ENCODE measurements at regions not wholly inside any gene's neighbourhood (a gene's known extent, or its start where the extent isn't known, plus 50 kb on each side); places are given as distances from the start of the nearest gene placed in this dataset.

DNA sequence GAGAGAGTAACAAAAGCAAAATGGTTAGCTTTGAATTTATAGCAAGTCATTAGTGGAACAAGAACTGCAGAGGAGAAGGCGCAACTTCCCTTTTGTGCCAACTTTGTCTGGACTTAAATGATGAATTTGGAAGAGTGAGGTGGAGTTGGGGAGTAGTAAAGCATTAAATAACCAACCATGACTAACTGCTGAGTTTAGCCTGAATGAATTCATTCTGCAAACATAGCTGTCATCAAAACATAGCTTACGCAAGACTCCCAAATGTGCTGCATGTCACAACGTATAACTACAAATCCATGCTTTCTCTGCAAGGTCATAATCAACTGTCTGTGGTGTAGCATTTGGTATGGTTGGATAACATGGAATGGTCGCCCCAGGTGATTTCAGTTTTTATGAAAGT is 75.9 kb upstream of the RPL34 start:
- Histone ChIP-seq H3K9me3 (ENCODE audit: control insufficient read depth, low read length) (no peaks in the 10 kb centered on the region), H3K36me3 (ENCODE audit: control insufficient read depth, insufficient read depth, low read length) (no peaks in the 10 kb centered on the region), H3K4me3 (ENCODE audit: low read depth, low read length) (no peak overlapping the region), H3K27ac (no peak overlapping the region), H3K9ac (no peak overlapping the region), H3K27me3 (ENCODE audit: control insufficient read depth, insufficient read depth, low read length) (no peaks in the 10 kb centered on the region), H3K4me1 (no peaks in the 10 kb centered on the region), H2AFZ (no peak overlapping the region), H3K79me2 (no peaks in the 10 kb centered on the region), H3K4me2 (ENCODE audit: low read length) (no peak overlapping the region)
- TF ChIP-seq, protein P1, sequence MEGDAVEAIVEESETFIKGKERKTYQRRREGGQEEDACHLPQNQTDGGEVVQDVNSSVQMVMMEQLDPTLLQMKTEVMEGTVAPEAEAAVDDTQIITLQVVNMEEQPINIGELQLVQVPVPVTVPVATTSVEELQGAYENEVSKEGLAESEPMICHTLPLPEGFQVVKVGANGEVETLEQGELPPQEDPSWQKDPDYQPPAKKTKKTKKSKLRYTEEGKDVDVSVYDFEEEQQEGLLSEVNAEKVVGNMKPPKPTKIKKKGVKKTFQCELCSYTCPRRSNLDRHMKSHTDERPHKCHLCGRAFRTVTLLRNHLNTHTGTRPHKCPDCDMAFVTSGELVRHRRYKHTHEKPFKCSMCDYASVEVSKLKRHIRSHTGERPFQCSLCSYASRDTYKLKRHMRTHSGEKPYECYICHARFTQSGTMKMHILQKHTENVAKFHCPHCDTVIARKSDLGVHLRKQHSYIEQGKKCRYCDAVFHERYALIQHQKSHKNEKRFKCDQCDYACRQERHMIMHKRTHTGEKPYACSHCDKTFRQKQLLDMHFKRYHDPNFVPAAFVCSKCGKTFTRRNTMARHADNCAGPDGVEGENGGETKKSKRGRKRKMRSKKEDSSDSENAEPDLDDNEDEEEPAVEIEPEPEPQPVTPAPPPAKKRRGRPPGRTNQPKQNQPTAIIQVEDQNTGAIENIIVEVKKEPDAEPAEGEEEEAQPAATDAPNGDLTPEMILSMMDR (IDR thresholded peaks at IDR 0.05): no peak

DNA sequence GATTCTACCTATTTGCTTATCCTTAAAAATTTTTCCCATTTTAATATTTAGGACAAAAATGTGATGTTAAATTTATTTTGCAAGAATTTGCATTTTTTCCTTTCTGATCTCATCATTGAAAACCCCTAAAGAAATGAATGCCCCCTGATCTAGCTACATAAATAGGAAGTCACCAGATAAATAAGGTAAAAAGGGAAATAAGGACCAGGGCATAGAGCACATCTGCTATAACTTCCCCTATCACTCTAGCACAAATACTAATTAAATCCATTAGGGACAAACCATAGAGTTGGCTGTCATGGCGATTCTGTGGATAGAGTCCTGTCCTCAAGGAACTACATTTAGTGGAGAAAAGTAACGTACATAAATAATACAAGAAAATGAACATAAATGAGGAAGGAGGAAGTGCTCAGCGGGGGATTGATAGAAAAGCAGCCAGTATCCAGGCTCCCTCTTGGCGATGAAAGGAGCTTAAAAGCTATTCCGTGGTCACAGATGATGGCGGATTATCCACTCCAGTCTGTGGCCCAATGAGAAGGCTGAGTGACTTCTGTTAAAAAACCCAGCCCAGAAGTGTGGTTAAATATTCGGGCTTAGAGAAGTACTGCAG is 76.9 kb upstream of the RPL34 start:
- Histone ChIP-seq H3K4me3 (ENCODE audit: low read depth, low read length) (no peak overlapping the region), H3K27me3 (ENCODE audit: control insufficient read depth, insufficient read depth, low read length) (no peaks in the 10 kb centered on the region), H3K27ac (no peak overlapping the region), H3K36me3 (ENCODE audit: control insufficient read depth, insufficient read depth, low read length) (no peaks in the 10 kb centered on the region), H3K79me2 (no peaks in the 10 kb centered on the region), H3K9me3 (ENCODE audit: control insufficient read depth, low read length) (no peaks in the 10 kb centered on the region), H3K4me1 (no peaks in the 10 kb centered on the region), H3K9ac (no peak overlapping the region), H3K4me2 (ENCODE audit: low read length) (no peak overlapping the region), H2AFZ (no peak overlapping the region)
- TF ChIP-seq, protein P1 (IDR thresholded peaks at IDR 0.05): no peak

DNA sequence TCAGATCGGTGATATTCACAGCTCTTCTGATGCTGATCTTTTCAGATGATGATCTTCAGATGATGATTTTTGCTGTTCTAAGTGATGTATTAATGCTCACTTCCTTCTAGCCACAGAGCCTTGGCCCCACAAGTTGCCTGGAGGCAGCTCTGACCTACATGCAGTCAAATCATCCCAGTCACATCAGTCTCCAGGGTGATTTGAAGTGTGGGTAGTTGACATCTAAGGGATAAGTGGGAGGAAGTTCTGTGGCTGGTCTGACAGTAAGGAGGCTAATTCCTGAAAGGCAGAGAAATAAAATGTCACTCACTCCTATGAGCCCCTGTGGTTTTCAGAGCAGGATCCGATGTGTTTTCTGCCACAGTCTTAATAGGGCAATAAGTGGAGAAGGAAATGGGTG is 79.8 kb upstream of the RPL34 start:
- H3K36me3 ChIP-seq (ENCODE audit: control insufficient read depth, insufficient read depth, low read length): no peaks in the 10 kb centered on the region
- H3K4me1 ChIP-seq: no peaks in the 10 kb centered on the region
- H3K9me3 ChIP-seq (ENCODE audit: control insufficient read depth, low read length): no peaks in the 10 kb centered on the region
- no peaks in the 10 kb centered on the region for H3K79me2 ChIP-seq
- no peak overlapping the region for H3K4me3 ChIP-seq (ENCODE audit: low read depth, low read length)
- H2AFZ ChIP-seq: no peak overlapping the region
- no peak overlapping the region for H3K9ac ChIP-seq
- TF ChIP-seq, protein P1 (IDR thresholded peaks at IDR 0.05): no peak
- H3K4me2 ChIP-seq (ENCODE audit: low read length): no peak overlapping the region
- H3K27me3 ChIP-seq (ENCODE audit: control insufficient read depth, insufficient read depth, low read length): no peaks in the 10 kb centered on the region
- H3K27ac ChIP-seq: no peak overlapping the region

DNA sequence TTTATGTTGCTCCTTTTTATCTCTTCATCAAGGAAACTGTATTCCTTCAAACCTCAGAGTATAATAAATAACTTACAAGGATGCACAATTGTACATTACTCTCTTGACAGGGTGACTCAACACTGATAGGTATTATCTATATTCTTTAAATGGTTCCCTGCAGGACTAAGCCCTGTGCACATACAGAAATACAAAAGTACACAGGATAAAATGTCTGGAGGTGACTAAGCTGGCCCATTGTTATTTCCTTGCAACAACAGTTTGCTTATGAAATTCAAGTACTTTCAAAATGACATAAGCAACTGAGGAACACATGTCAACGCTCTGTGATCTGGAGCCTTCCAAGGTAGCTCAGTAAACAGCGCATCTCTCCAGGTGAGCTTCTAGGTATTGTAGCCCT is 83.8 kb upstream of the RPL34 start:
- Histone ChIP-seq H3K4me1 (no peaks in the 10 kb centered on the region), H3K27ac (no peak overlapping the region), H3K9me3 (ENCODE audit: control insufficient read depth, low read length) (no peaks in the 10 kb centered on the region), H3K36me3 (ENCODE audit: control insufficient read depth, insufficient read depth, low read length) (no peaks in the 10 kb centered on the region), H2AFZ (no peak overlapping the region), H3K79me2 (no peaks in the 10 kb centered on the region), H3K27me3 (ENCODE audit: control insufficient read depth, insufficient read depth, low read length) (no peaks in the 10 kb centered on the region), H3K4me3 (ENCODE audit: low read depth, low read length) (no peak overlapping the region), H3K9ac (no peak overlapping the region), H3K4me2 (ENCODE audit: low read length) (no peak overlapping the region)
- TF ChIP-seq, protein P1 (IDR thresholded peaks at IDR 0.05): no peak

DNA sequence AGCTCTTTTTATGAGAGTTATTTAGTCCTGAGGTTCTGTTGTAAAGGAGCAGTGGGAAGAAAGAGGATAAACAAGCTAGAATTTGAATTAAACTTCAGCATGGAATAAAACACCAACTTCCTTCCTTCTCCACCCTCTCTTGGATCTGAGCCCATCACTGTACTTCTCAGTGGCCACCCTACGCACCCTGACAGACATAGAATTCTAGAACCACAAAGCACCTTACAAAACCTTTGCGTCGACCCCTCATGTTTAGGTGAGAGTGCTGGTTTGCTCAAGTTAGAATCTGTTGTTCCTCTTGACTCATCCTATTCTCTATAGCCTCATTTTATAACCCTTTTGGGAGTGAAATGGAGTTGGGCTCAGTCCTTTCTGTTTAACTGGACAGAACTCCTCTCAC is 84.6 kb upstream of the RPL34 start:
- no peak overlapping the region for H3K4me3 ChIP-seq (ENCODE audit: low read depth, low read length)
- H3K9me3 ChIP-seq (ENCODE audit: control insufficient read depth, low read length): no peaks in the 10 kb centered on the region
- H3K27me3 ChIP-seq (ENCODE audit: control insufficient read depth, insufficient read depth, low read length): no peaks in the 10 kb centered on the region
- TF ChIP-seq, protein P1 (IDR thresholded peaks at IDR 0.05): no peak
- H3K36me3 ChIP-seq (ENCODE audit: control insufficient read depth, insufficient read depth, low read length): no peaks in the 10 kb centered on the region
- no peak overlapping the region for H3K27ac ChIP-seq
- H3K79me2 ChIP-seq: no peaks in the 10 kb centered on the region
- H3K9ac ChIP-seq: no peak overlapping the region
- H3K4me1 ChIP-seq: no peaks in the 10 kb centered on the region
- no peak overlapping the region for H3K4me2 ChIP-seq (ENCODE audit: low read length)
- no peak overlapping the region for H2AFZ ChIP-seq
